ENCODE measurements at regions not wholly inside any gene's neighbourhood (a gene's known extent, or its start where the extent isn't known, plus 50 kb on each side); places are given as distances from the start of the nearest gene placed in this dataset.
"Not testable (repeated sequence)": the region's sequence is repeated elsewhere in the genome, so short reads cannot be mapped to it uniquely, and the experiment has no call there.

DNA sequence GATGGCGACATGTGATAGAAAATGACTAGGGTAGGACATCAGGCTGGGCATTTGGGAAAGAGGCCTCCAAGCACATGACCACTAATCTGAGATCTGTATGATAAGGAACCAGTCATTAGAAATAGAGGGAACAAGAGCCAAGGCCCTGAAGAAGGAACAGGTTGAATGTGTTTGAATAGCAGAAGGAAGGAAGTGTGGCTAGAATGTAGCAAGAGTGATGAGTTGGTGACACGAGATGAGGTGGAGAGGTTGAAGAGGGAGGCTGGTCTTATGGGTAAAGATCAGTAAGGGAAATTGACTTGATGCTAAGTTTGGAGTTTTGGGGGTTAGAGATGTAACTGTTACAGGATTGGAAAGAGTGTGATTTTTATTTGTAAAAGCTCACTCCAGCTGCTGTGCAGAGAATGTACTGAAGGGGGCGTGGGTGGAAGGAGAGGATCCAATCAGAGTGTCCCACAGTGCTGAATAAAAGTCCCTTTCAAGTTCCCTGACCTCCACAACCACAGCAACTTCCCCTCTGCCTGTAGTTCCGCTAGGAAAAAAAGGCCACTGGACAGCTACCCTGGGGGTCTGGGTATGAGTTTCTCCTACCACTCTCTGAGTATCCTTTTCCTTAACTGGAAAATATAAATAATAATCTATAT is 295.0 kb downstream of the OMA1 start:
- DNase-seq (ENCODE audit: low spot score): peak; percentile 55

DNA sequence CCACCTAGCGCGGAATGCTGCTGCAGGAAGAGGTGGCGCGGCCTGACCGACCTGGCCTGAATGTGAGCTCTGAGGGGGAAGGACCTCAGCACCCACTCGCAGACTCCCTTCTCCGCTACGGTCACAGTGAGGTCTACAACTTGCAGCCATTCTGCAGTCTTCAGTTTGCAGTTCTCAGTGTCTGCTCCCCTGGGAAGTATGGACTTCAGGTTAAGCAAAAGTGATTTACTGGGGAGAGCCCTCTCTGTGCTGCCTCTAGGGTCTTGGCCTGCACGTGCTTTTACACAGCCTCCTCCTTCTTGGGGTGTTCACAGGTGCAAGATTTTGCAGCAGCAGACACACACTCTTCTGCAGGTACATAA is 296.0 kb downstream of the OMA1 start:
- DNase-seq (ENCODE audit: low spot score): no peak

DNA sequence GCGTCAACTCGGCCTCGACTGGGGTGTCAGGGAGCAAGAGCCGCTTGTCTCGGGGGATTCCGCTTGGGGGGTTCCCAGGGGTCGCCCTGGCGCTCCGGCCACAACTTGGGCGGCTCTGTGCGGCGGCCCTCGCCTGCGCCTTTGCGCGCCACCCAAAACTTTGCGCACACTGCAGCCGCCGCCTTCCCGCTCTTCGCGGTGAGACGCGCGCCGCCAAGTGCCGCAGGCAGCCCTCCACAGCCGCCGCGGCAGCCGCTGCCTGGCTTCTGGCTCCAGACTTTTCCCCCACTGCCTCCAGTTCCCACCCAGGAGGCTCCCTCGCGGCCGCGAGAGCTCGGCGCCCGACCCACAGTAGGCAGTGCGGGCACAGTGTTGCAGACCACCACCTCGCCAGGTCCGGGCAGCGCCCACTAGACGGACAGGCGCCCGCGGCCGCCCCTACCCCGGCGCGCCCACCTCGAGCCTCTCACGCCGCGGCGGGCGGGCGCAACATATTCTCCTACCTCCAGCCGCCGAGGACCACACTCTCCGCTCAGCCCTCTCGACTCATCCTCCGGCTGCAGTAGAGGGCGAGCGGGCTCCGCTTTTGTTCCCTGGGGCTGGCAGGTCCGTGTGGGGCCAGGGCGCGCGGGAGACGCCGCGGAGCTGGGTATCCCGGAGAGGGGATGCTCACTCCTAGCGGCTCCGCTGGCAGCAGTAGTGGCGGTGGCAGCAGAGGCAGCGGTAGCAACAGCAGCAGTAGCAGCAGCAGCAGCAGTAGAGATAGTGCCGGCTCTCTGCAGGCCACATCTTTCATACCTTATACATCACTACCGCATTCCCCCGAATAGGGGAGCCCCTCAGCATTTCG is 296.6 kb downstream of the OMA1 start:
- no peak for DNase-seq (ENCODE audit: low spot score)

DNA sequence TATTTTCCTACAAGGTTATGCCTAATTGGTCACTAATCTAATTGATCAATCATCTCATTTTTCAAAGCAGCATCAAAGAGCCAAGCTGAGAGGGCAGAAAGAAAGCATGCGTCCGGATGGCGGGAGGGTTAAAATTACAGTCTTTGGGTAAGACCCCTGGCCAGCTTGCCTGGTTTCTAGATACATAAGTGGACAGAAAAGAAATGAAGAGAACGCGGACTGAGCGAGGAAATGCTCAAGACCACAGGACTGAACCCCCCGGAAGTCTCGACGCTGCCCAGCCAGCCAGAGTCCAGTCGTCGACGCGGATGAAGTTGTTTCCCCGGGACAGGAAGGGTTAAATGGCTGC is 297.2 kb downstream of the OMA1 start:
- no peak for DNase-seq (ENCODE audit: low spot score)

DNA sequence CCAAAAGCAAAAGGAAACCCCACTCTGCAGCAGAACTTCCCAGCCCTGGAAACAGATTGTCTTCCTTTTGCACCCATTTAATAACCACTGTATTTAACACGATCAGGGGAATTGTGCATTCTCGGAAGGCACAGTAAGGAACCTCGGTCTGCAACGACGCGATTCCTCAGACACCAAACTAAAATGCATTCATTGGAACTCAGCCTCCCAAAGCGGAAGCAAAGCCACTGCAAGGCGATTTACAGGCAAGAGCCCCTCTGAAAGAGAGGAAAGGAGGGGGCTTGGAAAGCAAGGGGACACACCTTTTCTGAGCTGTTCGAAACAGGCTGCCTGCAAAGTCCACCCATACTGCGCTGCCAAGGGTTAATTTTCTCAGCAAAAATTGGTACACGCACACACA is 297.7 kb downstream of the OMA1 start:
- no peak for DNase-seq (ENCODE audit: low spot score)

DNA sequence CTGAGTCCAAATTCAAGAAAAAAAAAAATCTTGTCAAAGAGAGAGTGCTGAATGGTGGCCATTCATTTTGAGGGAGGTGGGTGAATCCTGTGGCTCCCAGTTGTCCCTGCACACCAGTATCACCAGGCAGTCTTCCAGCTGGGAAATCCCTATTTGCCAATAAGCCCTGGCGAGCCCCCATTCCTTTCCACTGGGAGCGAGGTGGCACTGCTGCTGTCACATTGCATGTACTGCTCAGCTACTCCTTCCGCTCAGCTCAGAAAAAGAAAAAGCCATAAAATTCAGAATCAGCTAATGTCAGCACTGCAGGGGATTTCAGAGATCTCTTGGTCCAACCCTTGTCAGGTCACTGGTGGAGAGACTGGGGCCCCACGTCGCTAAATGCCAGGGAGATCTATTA is 298.5 kb downstream of the OMA1 start:
- no peak for DNase-seq (ENCODE audit: low spot score)

DNA sequence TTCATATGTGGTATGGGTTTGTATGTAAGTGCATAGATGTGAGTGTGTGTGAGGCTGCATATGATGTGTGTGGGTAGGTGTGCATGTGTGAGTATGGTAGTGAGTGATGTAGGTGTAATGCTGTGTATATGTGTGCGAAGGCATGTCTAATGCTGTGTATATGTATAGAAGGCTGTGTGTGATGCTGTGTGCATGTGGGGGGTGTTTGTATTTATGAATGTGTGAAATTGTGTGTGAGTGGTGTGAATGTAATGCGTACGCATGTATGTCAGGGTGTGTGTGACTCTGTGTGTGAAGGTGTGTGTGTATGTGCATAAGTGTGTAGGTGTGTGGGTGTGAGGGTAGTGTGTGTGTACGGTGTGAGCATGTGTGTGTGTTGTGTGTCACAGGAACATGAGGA is 300.0 kb downstream of the OMA1 start:
- DNase-seq (ENCODE audit: low spot score): no peak

DNA sequence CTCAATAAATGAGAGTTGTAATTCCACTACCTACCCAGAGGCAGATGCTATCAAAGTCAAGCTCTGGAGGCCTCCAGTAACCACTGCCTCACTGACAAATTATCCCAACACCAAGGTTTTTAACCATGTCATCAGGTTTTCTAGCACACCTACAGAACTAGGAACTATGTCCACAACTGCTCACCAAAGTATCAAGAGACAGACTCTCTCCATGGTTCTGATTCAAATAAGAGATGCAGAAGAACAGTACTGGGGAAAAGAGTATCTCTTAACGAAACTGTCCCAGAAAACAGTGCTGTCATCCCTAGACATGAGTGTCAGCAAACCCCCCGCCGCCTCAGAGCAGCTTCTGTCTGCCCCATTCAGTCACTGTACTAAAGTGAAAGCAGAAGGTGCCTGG is 301.7 kb downstream of the OMA1 start:
- DNase-seq (ENCODE audit: low spot score): no peak

DNA sequence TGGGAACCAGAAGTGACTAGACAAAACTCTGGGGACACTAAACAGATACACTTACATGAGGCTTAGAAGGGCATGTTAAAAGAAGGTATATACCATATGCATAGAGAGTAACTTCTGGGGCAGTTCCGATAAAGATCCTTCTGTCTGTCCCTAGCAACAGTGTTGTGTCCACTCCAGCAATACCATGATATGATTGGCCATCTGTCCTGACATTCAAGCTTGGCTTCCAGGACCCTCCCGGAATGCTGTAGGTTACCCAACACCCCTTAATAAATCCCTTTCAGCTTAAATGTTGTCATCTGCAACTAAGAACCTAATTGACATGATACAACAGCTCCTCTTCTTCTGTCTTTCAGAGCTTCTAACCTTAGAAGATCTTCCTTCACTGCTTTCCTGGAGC is 307.7 kb downstream of the OMA1 start:
- DNase-seq (ENCODE audit: low spot score): no peak

DNA sequence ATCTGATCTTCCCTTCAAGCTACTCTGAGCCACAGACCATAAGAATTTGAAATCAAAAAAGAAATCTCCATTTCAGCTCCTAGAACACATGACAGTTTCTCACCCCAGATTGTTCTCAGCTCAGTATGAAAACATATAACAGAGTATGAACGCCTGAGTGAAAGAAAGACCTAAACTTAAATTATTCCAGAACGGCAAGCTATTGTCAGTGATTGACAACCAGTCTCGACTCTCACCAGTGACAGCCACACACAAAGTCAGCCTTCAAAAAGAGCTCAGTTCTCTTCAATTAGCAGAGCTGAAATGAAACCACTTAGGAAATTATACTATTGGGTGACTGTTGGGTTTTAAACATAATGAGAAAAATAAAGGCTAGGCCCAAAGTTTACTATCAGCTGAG is 312.8 kb downstream of the OMA1 start:
- DNase-seq (ENCODE audit: low spot score): no peak

DNA sequence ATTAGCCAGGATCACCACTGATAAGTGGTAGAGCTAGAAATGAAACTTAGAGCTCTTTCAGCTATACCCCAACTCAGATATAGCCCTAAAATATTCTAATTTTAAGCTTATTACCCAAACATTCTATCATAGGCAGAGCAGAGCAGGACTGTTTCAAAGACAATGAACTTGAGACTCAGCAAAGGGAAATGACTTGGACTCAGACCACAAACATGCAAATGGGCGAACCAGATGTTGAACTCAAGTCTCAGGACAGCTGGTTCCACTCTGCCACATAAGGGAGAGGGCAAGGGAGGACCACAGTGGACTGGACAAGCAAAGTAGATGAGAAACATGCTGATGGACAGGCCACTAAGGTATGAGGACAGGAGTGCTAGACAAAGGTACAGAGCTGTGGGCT is 315.3 kb downstream of the OMA1 start:
- peak; percentile 3 for DNase-seq (ENCODE audit: low spot score)

DNA sequence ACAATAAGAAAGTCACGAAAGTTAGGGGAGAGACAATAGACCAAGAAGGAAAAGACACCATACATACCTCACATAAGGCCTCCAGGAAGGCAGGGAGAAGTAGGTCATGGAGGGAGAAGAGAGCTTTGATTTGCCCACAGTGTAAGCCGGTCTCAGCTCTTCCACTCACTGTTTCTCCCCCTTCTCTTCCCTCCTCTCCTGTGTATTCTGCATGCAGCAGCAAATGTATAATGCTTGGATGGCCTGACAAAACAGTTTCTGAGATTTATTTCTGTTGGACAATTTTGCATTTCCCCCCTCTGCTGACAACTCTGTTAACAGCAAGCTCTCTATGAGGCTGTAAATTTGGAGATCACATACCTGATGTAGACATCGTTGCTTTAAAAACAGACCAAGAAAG is 318.9 kb downstream of the OMA1 start:
- DNase-seq (ENCODE audit: low spot score): no peak

DNA sequence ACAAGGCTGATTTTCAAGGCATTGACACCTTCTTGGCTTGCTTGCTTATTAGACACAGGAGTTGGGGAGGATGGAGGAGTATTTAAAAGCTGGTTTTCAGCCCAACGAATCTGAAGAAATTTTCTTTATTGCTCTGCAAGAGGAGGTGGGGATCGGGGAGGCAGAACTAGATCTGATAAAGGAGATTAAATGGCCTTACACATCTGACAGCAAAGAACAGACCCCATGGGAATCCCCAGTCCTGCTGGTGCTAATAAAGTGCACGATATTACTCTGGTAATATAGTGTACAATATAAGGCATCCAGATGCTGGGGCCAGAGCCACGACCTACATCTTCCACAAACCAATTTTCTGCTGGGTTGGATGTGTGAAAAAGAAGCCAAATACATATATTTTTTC is 323.0 kb downstream of the OMA1 start:
- DNase-seq (ENCODE audit: low spot score): no peak

DNA sequence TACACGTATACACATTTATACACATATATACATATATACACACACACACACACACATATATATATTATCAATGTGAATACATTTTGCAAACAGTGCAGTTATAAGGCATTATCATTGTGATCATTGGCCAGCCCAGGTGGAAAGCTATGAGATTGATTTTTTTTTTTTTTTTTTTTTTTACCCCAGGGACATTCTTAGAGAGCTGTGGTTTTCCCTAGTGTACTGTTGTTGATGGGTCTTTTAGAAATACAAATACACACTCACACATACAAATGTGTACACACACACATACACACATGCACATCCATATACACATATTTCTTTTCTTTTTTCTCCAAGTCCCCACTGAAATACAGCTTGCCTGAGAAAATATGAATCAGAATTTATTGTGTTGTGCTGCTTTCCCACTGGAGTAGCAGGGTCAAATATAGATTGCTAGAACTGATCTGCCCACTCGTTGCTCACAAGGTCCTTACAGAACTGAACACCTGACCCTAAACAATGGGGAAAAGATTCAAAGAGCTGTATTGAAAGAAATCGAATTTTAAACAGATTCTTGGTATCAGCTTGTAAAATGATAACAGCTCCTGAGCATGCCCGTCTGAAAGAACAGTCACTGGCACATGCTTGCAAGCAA is 325.6 kb downstream of the OMA1 start:
- no peak for DNase-seq (ENCODE audit: low spot score)

DNA sequence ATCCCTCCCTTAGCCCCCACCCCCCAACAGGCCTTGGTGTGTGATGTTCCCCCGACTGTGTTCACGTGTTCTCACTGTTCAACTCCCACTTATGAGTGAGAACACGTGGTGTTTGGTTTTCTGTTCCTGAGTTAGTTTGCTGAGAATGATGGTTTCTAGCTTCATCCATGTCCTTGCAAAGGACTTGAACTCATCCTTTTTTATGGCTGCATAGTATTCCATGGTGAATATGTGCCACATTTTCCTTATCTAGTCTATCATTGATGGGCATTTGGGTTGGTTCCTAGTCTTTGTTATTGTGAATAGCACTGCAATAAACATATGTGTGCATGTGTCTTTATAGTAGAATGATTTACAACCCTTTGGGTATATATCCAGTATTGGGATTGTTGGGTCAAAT is 330.4 kb downstream of the OMA1 start:
- not testable (repeated sequence) for DNase-seq (ENCODE audit: low spot score)

DNA sequence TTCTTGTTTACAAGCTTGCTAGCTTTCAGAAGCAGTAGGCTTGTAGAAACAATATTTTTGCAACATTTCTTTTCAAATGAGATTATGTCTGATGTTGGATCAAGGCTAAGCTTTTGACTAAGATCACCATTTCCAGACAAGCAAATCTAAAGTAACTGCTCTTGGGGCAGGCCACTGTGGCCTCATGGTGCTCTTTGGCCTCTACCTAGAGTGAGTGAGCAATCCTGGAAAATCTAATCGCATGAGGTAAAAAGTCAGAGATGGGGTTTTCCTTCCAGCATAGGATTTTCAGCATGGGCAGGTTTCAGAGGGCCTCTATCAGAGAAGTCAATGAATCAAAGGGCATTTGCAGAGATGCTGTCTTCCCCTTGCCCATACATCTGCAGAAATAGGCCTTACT is 331.9 kb downstream of the OMA1 start:
- DNase-seq (ENCODE audit: low spot score): no peak

DNA sequence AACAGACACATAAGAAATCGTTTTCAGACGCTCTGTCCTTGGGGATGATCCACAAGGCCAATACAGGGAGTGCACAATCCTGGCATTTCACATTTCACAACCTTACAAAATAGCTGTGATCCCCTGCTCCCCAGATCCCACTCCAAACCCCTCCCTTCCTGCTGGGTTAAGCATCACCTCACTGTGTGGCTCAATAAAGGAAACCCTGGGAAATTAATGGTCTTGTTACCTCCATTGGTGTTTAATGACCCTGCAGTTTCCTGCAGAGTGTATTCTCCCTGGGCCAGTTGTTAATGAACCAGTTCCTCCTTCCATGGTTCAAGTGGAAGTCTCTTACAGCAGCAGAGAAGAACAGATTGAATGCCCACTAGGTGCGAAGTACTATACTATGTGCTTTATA is 334.7 kb downstream of the OMA1 start:
- no peak for DNase-seq (ENCODE audit: low spot score)

DNA sequence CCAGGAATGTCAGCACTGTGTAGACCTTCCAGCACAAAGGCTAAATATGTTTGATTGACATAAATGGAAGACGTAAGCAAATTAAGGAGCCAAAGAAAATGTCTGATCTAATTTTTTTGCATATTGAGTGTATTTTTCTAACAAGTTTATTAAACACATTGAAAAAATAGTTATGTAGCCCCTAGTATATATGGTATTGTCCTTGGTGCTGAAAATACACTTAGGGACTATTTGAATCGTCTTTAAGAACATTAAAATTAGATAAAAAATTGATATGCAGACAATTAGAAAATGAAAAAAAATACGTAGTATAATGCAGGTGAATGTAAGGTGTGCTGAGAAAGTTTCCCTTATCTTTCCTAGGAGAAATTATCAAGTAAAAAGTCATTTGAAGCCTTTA is 337.0 kb downstream of the OMA1 start:
- DNase-seq (ENCODE audit: low spot score): no peak

DNA sequence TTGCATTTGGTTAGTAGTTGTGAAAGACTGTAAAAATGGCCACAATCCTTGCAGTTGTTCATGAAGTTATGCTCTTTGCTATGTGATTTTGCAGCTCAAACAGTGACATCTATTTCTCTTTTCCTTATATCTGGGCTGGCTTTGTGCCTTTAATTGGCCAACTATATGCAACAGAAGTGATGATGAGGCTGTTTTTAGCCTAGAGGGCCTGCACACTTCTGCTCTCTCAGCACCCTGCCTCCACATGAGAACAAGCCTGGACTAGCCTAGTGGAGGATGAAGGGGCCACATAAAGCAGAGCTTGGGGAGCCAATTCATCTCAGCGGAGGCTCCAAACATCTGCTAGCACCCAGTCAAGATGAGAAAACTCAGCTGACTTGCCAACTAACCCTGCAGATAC is 339.8 kb downstream of the OMA1 start:
- DNase-seq (ENCODE audit: low spot score): no peak

DNA sequence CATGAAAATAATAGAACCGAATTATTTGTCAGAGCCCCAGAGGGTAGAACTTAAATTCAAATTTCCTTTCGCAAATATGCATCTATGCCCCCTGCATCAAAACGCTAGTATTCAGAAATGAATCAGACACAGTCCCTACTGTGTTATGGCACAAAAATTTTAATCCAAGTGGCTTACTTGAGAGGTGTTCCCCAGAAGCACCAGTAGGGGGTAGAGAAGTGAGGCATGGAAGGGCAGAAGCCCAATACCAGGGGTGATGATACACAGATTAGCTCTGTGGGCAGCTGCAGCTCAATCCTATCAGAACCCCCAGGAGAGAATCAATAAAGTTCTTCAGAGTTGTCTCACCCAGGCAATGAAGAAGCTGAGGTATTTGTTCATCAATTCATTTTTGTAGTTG is 342.2 kb downstream of the OMA1 start:
- DNase-seq (ENCODE audit: low spot score): peak; percentile 32

DNA sequence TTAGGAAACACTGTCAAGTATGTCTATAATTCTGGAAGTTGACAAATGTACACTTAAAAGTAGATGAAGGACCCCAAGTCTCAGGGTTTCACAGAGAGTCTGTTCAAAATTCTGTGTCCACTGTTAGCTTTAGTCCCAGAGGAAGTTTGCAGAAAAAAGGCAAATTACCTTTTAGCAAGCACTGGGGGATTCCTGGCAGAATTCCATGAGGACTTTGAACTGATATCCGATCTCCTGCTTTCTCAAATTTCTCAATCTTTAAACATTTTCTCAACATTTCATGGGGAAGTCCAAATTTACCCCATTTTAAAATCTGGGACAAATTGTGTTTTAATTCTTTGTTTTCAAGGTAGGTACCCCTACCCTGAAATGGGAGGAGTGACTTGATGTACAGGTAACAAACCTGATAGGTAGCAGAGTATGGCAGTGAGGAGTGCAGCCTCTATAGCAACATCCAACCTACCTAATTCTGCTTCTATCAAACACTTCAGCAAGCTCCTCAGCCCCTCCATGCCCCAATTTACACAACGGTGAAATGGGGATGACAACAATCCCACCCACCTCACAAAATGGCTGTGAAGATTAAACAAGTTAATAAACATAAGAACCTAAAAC is 344.9 kb downstream of the OMA1 start:
- no peak for DNase-seq (ENCODE audit: low spot score)

DNA sequence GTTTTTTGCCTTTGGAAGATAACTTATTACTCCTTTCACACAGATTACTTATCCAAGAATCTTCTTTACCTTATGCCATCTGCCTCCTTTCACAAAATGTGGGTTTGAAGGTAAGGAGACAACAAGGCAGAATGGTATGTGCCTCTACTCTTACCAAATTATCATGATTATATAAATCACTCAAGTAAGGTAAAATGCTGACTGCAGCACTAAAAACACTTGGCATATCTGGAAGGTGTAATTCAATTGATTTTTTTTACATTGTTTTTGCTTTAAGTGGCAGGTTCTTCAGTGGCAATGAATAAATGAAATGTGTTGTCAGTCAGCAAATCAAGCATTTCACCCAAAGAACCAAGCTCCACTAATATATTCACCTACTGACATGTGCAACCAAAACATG is 346.1 kb downstream of the OMA1 start:
- DNase-seq (ENCODE audit: low spot score): no peak

DNA sequence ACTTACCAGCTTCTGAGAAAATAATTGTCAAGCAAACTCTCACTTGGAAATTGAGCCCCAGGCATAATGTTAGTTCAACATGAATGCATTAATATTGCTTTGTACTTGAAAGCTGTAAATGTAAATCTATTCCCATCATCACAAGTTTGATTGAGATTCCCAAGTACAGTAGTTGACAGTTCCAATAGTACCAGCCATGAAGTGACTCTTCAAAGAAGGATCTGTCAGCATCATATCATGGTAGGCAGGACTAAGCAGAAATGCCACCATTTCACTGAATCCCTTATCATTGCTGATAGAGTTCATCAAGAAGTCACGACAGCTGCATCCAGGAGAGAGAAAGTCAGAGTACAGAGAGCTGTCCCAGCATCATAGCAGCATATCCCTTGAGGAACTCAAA is 348.7 kb downstream of the OMA1 start:
- no peak for DNase-seq (ENCODE audit: low spot score)

Data from NAMALWA (cell line).